NCI-H526 treated with DMSO at 0.1 percent for 48 hours (cell line): ENCODE measurements at regions not wholly inside any gene's neighbourhood (a gene's known extent, or its start where the extent isn't known, plus 50 kb on each side); places are given as distances from the start of the nearest gene placed in this dataset.
"Not testable (repeated sequence)": the region's sequence is repeated elsewhere in the genome, so short reads cannot be mapped to it uniquely, and the experiment has no call there.

Experiments used
- DNase-seq: peaks from one replicate; lab custom pipeline; 2025; lab: John Stamatoyannopoulos, UW

GRCh38 chr1:190835658-190836057, 358.0 kb upstream of the BRINP3 start:
- DNase-seq, result no peak

- not testable (repeated sequence) for DNase-seq
These were observed 359.5 kb upstream of the BRINP3 start for GRCh38 chr1:190837200-190837599.

- DNase-seq, result no peak
These were observed 360.2 kb upstream of the BRINP3 start for GRCh38 chr1:190837888-190838287.

GRCh38 chr1:190847166-190847565, 369.5 kb upstream of the BRINP3 start:
- DNase-seq, result no peak

GRCh38 chr1:190849346-190849745, 371.7 kb upstream of the BRINP3 start:
- no peak for DNase-seq

- no peak for DNase-seq
These were observed 374.9 kb upstream of the BRINP3 start for GRCh38 chr1:190852611-190853010.

- no peak for DNase-seq
These were observed 380.5 kb upstream of the BRINP3 start for GRCh38 chr1:190858140-190858539.

- no peak for DNase-seq
These were observed 386.5 kb upstream of the BRINP3 start for GRCh38 chr1:190864013-190864641.

- no peak for DNase-seq
These were observed 402.7 kb upstream of the BRINP3 start for GRCh38 chr1:190880352-190880751.

GRCh38 chr1:190881064-190881463, 403.4 kb upstream of the BRINP3 start:
- DNase-seq, result no peak

- no peak for DNase-seq
These were observed 419.6 kb upstream of the BRINP3 start for GRCh38 chr1:190897233-190897632.

GRCh38 chr1:190904091-190904695, 426.5 kb upstream of the BRINP3 start:
- DNase-seq, result no peak

- no peak for DNase-seq
These were observed 428.6 kb upstream of the BRINP3 start for GRCh38 chr1:190906206-190906725.

- DNase-seq, result no peak
These were observed 430.6 kb upstream of the BRINP3 start for GRCh38 chr1:190908246-190908645.

- DNase-seq, result no peak
These were observed 431.0 kb upstream of the BRINP3 start for GRCh38 chr1:190908691-190909090.

GRCh38 chr1:190935925-190936324, 458.3 kb upstream of the BRINP3 start:
- DNase-seq, result no peak

GRCh38 chr1:190936337-190936736, 458.7 kb upstream of the BRINP3 start:
- DNase-seq, result no peak

GRCh38 chr1:190940951-190941350, 463.3 kb upstream of the BRINP3 start:
- no peak for DNase-seq

GRCh38 chr1:190942475-190942874, 464.8 kb upstream of the BRINP3 start:
- DNase-seq, result no peak

GRCh38 chr1:190943722-190944121, 466.1 kb upstream of the BRINP3 start:
- DNase-seq, result not testable (repeated sequence)

- no peak for DNase-seq
These were observed 472.3 kb upstream of the BRINP3 start for GRCh38 chr1:190949939-190950338.

- DNase-seq, result no peak
These were observed 479.9 kb upstream of the BRINP3 start for GRCh38 chr1:190957565-190957964.

GRCh38 chr1:190963321-190963720, 485.7 kb upstream of the BRINP3 start:
- no peak for DNase-seq

GRCh38 chr1:190975827-190976226, 498.2 kb upstream of the BRINP3 start:
- no peak for DNase-seq
